BLaER1 (cell line): ENCODE measurements at regions not wholly inside any gene's neighbourhood (a gene's known extent, or its start where the extent isn't known, plus 50 kb on each side); places are given as distances from the start of the nearest gene placed in this dataset.

Source experiments
- H3K27ac ChIP-seq: shearing (Covaris generic); formaldehyde crosslinking; 2 replicates; pipeline ENCODE4 v1.8.1; 2022
- H3K27me3 ChIP-seq: shearing (Covaris generic); formaldehyde crosslinking; 2 replicates; pipeline ENCODE4 v1.8.1; 2022
- H3K36me3 ChIP-seq: shearing (Covaris generic); formaldehyde crosslinking; 2 replicates; pipeline ENCODE4 v1.8.1; 2022
- H3K4me1 ChIP-seq: shearing (Covaris generic); formaldehyde crosslinking; 2 replicates; pipeline ENCODE4 v1.8.1; 2022
- H3K4me2 ChIP-seq: shearing (Covaris generic); formaldehyde crosslinking; 2 replicates; pipeline ENCODE4 v1.8.1; 2022
- H3K4me3 ChIP-seq: shearing (Covaris generic); formaldehyde crosslinking; 2 replicates; pipeline ENCODE4 v1.8.1; 2022
- H3K9ac ChIP-seq: shearing (Covaris generic); formaldehyde crosslinking; 2 replicates; pipeline ENCODE4 v1.8.1; 2022
- H3K9me3 ChIP-seq: shearing (Covaris generic); formaldehyde crosslinking; 2 replicates; pipeline ENCODE4 v1.8.1; 2022
- H4K20me1 ChIP-seq: shearing (Covaris generic); formaldehyde crosslinking; 2 replicates; pipeline ENCODE4 v1.8.1; 2022
- Cebpa-rat ChIP-seq: shearing (Covaris generic); IDR thresholded peaks from 2 replicates; pipeline ENCODE4 v1.8.1; 2022

DNA sequence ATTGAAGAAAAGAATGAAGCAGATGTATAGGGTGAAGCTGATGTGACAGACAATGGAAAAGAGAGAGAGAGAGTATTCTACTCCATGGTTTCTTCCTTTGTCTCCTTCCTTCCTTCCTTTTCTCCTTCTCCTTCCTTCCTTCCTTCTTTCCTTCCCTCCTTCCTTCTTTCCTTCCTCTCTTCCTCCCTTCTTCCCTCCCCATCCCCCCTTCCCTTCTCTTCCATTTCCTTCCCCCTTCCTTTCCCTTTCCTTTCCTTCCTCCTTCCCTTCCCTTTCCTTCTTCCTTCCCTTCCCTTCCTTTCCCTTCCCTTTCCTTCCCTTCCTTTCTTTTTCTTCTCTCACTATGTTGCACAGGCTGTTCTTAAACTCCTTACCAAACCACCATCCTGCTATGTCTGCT is 55.7 kb upstream of the GPR139 start:
- Histone ChIP-seq H3K9me3 (peaks cover 11% of the 10 kb centered on the region), H3K27me3 (no peaks in the 10 kb centered on the region), H3K9ac (no peak overlapping the region), H4K20me1 (no peaks in the 10 kb centered on the region), H3K4me2 (no peak overlapping the region), H3K36me3 (no peaks in the 10 kb centered on the region), H3K4me1 (no peaks in the 10 kb centered on the region), H3K4me3 (no peak overlapping the region), H3K27ac (no peak overlapping the region)
- TF ChIP-seq Cebpa-rat = no peak
